ENCODE measurements at regions not wholly inside any gene's neighbourhood (a gene's known extent, or its start where the extent isn't known, plus 50 kb on each side); places are given as distances from the start of the nearest gene placed in this dataset.

GRCh38 chr5:5080790-5081189 lies 59.3 kb upstream of the ADAMTS16 start:
- H3K9me3 ChIP-seq (ENCODE audit: control insufficient read depth, low read depth, low read length): no peaks in the 10 kb centered on the region
- no peaks in the 10 kb centered on the region for H3K27me3 ChIP-seq (ENCODE audit: control insufficient read depth, insufficient read depth, low read length)
- H3K4me3 ChIP-seq (ENCODE audit: low read length): no peak overlapping the region
- no peak for DNase-seq
- H3K36me3 ChIP-seq (ENCODE audit: control insufficient read depth, insufficient read depth, low read length): no peaks in the 10 kb centered on the region
- no peaks in the 10 kb centered on the region for H3K4me1 ChIP-seq (ENCODE audit: control insufficient read depth, insufficient read depth, low read length)
- no CpG with 5 or more reads among the region's 5 CpGs for WGBS (ENCODE audit: insufficient coverage, low lambda C conversion rate)
- no peak overlapping the region for H3K27ac ChIP-seq (ENCODE audit: low read length)

DNA sequence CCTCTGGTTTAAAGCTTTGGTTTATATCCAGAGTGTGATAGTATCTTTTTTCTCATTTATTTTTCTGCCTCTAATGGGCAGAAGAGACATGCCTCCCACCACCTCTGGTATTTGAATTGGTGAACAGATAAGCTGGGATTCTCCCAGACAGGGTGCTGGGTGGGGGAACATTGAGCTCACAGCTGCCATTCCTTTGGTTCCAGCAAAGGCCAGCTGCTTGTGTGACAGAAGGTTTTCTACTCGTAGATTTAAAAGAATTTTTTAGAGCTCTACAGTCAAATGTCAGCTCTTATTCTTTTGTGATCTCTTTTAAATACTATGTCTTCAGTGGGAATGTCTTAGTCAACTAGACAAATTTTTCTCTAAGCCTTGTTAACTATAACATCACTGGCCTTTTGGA lies 54.7 kb upstream of the ADAMTS16 start:
- Histone ChIP-seq H3K27me3 (ENCODE audit: control insufficient read depth, insufficient read depth, low read length) (no peaks in the 10 kb centered on the region), H3K36me3 (ENCODE audit: control insufficient read depth, insufficient read depth, low read length) (no peaks in the 10 kb centered on the region), H3K4me3 (ENCODE audit: low read length) (no peak overlapping the region), H3K4me1 (ENCODE audit: control insufficient read depth, insufficient read depth, low read length) (no peaks in the 10 kb centered on the region), H3K9me3 (ENCODE audit: control insufficient read depth, low read depth, low read length) (no peaks in the 10 kb centered on the region), H3K27ac (ENCODE audit: low read length) (no peak overlapping the region)
- WGBS (ENCODE audit: insufficient coverage, low lambda C conversion rate): 20% methylated on average over 1 of the region's 1 CpG
- DNase-seq: no peak

GRCh38 chr5:5089895-5090649 lies 50.1 kb upstream of the ADAMTS16 start:
- WGBS (ENCODE audit: insufficient coverage, low lambda C conversion rate): no CpG with 5 or more reads among the region's 3 CpGs

More at GRCh38 chr5:5089895-5090649, 50.1 kb upstream of the ADAMTS16 start:
- H3K27me3 ChIP-seq (ENCODE audit: control insufficient read depth, insufficient read depth, low read length): no peaks in the 10 kb centered on the region
- H3K4me1 ChIP-seq (ENCODE audit: control insufficient read depth, insufficient read depth, low read length): no peaks in the 10 kb centered on the region
- H3K27ac ChIP-seq (ENCODE audit: low read length): no peak overlapping the region
- H3K4me3 ChIP-seq (ENCODE audit: low read length): no peak overlapping the region
- H3K9me3 ChIP-seq (ENCODE audit: control insufficient read depth, low read depth, low read length): no peaks in the 10 kb centered on the region
- no peak for DNase-seq
- no peaks in the 10 kb centered on the region for H3K36me3 ChIP-seq (ENCODE audit: control insufficient read depth, insufficient read depth, low read length)
